Lower leg skin (tissue), 4 donors: ENCODE measurements at regions not wholly inside any gene's neighbourhood (a gene's known extent, or its start where the extent isn't known, plus 50 kb on each side); places are given as distances from the start of the nearest gene placed in this dataset.

ENCODE experiments used
- DNase-seq, 2 donors: peaks; one replicate each; pipeline ENCODE4 v3.0.0-alpha.2; 2019; ENCODE audit warnings: low spot score in 2 of 2
- H3K4me3 ChIP-seq: fragments of 200-600 bp; sonication (generic); 2 replicates; pipeline ENCODE4 v1.5.1; 2017; ENCODE audit warnings: mild to moderate bottlenecking, low read depth; ENCODE audit not compliant: poor library complexity, severe bottlenecking
- CTCF ChIP-seq, 3 donors: fragments of 450-650 bp; IDR thresholded peaks; one replicate each; pipeline ENCODE4 v1.5.1; 2016; ENCODE audit warnings: antibody characterized with exemption in 3 of 3, mild to moderate bottlenecking in 3 of 3, moderate library complexity in 2 of 3
- POLR2A ChIP-seq, 2 donors: fragments of 450-650 bp; IDR thresholded peaks; one replicate each; pipeline ENCODE4 v1.6.1; 2016 to 2017; ENCODE audit warnings: antibody characterized with exemption in 2 of 2, mild to moderate bottlenecking in 1 of 2, moderate library complexity in 1 of 2
- WGBS, 2 donors: methylation state at CpG; one replicate each; pipeline ENCODE4 v1.1.5; 2018; 5-methylcytosine and 5-hydroxymethylcytosine counted together
- intact Hi-C: fragments of 100-400 bp; cut with DNase I; formaldehyde crosslinking; loops from one replicate; pipeline ENCODE4 v1.15.0; 2023; ENCODE audit warnings: low total_unique reads

DNA sequence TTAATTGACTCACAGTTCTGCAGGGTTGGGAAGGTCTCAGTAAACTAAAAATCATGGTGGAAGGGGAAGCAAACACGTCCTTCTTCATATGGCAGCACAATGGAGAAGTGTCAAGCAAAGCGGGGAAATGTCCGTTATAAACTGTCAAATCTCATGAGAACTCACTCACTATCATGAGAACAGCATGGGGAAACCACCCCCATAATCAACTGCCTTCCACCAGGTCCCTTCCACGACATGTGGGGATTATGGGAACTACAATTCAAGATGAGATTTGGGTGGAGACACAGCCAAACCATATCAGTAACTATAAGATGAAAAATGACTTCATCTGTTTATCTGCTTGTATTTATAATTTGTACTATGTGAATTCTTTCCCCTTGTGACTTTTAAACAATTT lies 577.6 kb upstream of the MDGA2 start:
- no peak overlapping the region for H3K4me3 ChIP-seq
- intact Hi-C loops, result no loop called here
- TF ChIP-seq POLR2A (IDR thresholded peaks at IDR 0.05), result no peak
- no peak for TF ChIP-seq CTCF (IDR thresholded peaks at IDR 0.05)
- 75 to 83% methylated on average over 4 of the region's 4 CpGs for WGBS, 2 donors
- no peak for DNase-seq

DNA sequence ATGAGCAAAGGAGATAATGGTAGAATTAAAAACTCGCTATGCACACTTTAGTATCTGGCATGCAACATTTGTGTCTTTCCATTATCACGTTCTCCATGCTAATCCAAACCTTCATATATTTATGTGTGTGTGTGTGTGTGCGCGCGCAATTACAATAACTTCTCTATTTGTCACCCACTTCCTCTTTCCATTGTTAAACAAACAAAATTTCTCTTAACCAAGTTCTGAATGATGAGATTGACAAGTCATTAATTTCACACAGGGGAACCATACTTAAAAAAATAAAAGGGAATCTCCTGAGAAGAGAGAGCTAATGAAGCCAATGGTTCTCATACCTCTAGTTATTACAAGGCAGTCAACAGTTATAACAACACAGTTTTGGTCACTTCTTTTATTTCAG lies 575.9 kb upstream of the MDGA2 start:
- intact Hi-C loops, result no loop called here
- TF ChIP-seq POLR2A (IDR thresholded peaks at IDR 0.05), result no peak
- TF ChIP-seq CTCF (IDR thresholded peaks at IDR 0.05), result no peak
- no peak overlapping the region for H3K4me3 ChIP-seq
- DNase-seq, result no peak
- 59 to 72% methylated on average over 5 of the region's 5 CpGs for WGBS, 2 donors

DNA sequence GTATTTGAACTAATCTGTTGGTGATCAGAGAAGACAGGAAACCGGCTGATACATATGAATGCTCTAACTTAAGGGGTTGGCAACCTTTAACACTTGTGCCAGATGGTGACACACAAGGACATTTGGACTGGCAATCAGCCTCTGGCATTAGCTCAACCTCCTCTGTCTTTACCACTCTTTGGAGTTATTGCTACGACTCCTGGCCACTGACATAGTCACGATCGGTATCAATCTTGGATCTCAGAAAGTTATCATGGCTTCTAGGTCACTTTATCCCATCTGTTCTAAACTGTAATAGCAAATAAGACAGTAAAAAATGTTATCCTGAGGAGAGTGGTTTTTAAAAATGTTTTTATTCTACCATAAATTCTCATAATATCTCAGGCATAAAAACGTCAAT lies 575.2 kb upstream of the MDGA2 start:
- TF ChIP-seq CTCF (IDR thresholded peaks at IDR 0.05) (no peak), POLR2A (IDR thresholded peaks at IDR 0.05) (no peak)
- intact Hi-C loops, result no loop called here
- no peak for DNase-seq
- WGBS, 2 donors, result 77% methylated on average over 5 of the region's 5 CpGs
- no peak overlapping the region for H3K4me3 ChIP-seq

DNA sequence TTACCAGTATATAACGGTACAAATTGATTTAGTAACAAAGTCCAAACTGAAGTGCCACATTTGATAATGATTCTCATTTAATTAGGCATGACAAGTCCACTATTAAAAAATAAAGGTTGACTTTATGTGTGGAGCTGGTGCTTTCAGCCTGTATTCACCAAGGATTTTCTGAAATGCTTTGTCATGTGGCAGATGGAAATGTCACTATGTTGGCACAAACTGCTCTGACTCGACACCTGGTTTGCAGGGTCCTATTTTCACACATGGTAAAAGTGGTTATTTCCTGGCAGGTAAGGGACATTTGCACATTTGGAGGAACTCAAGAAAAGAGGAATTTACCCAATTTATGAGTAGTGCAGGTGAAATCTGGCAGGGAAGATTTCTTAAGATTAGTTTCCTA lies 572.6 kb upstream of the MDGA2 start:
- no peak overlapping the region for H3K4me3 ChIP-seq
- no peak for DNase-seq
- WGBS, 2 donors, result 55 to 58% methylated on average over 2 of the region's 2 CpGs
- intact Hi-C loops, result no loop called here
- TF ChIP-seq POLR2A (IDR thresholded peaks at IDR 0.05), result no peak
- TF ChIP-seq CTCF (IDR thresholded peaks at IDR 0.05), result no peak

GRCh38 chr14:48243900-48244299 lies 568.5 kb upstream of the MDGA2 start:
- no peak for DNase-seq
- no peak overlapping the region for H3K4me3 ChIP-seq
- 74 to 85% methylated on average over 3 of the region's 3 CpGs for WGBS, 2 donors
- TF ChIP-seq POLR2A (IDR thresholded peaks at IDR 0.05) (no peak), CTCF (IDR thresholded peaks at IDR 0.05) (no peak)
- intact Hi-C loops, result no loop called here

- no peak for DNase-seq
- H3K4me3 ChIP-seq, result no peak overlapping the region
- TF ChIP-seq CTCF (IDR thresholded peaks at IDR 0.05) (no peak), POLR2A (IDR thresholded peaks at IDR 0.05) (no peak)
- intact Hi-C loops, result no loop called here
Observed at GRCh38 chr14:48229091-48229490, 553.7 kb upstream of the MDGA2 start.
